ENCODE measurements at regions not wholly inside any gene's neighbourhood (a gene's known extent, or its start where the extent isn't known, plus 50 kb on each side); places are given as distances from the start of the nearest gene placed in this dataset.

DNA sequence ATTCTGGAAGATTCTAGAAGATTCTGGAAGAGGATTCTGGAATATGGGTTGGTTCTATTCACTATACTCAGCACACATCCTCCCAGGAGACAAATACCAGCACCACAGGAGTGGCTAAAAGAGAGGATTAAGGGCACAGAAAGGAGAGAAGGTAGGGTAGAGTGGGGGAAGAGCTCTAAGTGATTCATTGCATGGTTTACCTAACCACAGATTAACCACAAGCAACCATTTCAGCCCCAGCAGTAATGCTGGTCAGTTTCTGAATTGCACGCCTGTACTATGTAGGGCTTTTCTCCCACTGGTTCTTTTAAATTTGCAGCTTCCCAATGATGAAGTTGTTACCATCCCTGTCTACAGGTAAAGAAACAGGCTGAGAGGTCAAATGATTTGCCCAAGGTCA lies 192.7 kb upstream of the PMEPA1 start:
- TF ChIP-seq CTCF (IDR thresholded peaks at IDR 0.05), result no peak
- TF ChIP-seq ZFX (IDR thresholded peaks at IDR 0.05; ENCODE audit: borderline replicate concordance), result no peak

All from 22Rv1 (cell line).